GM06990 (cell line): ENCODE measurements at regions not wholly inside any gene's neighbourhood (a gene's known extent, or its start where the extent isn't known, plus 50 kb on each side); places are given as distances from the start of the nearest gene placed in this dataset.

Experiments
- DNase-seq: peaks from one replicate; pipeline ENCODE4 v3.0.0-alpha.2; 2011; ENCODE audit not compliant: insufficient read length; ENCODE audit errors: extremely low read depth
- H3K27me3 ChIP-seq: replicated peaks from 2 replicates; pipeline ENCODE4 v1.6.0; 2011; ENCODE audit warnings: low read length; ENCODE audit not compliant: control insufficient read depth, insufficient read depth
- H3K36me3 ChIP-seq: 2 replicates; pipeline ENCODE4 v1.5.1; 2011; ENCODE audit warnings: low read length; ENCODE audit not compliant: control insufficient read depth, insufficient read depth
- H3K4me3 ChIP-seq: replicated peaks from 2 replicates; pipeline ENCODE4 v1.5.1; 2011; ENCODE audit warnings: low read depth, mild to moderate bottlenecking, control low read depth, low read length
- TF ChIP-seq, protein P1 (sequence below): IDR thresholded peaks from 2 replicates; pipeline ENCODE4 v1.5.1; 2011; ENCODE audit warnings: low read length, control low read depth, mild to moderate bottlenecking, inconsistent platforms; ENCODE audit not compliant: insufficient read depth, poor library complexity, severe bottlenecking

DNA sequence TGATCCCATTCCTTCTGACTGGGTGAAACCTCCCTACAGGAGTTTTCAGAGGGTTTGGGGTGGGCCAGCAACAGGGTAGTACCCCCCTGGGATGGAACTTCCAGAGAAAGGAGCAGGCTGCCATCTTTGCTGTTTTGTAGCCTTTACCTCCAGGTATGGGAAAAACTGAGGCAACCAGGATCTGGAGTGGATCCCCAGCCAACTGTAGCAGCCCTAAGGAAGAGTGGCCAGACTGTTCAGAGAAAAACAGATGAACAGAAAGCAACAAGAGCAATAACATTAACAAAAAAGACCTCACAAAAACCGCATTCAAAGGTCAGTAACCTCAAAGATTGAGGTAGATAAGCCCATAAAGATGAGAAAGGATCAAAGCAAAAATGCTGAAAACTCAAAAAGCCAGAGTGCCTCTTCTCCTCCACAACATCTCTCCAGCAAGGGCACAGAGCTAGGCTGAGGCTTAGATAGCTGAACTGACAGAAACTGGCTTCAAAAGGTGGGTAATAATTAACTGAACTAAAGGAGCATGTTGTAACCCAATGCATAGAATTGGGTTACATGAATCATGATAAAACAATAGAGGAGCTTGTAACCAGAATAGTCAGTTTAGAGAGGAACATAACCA is 1288.6 kb upstream of the CNTN5 start:
- DNase-seq, result no peak
- TF ChIP-seq, protein P1, sequence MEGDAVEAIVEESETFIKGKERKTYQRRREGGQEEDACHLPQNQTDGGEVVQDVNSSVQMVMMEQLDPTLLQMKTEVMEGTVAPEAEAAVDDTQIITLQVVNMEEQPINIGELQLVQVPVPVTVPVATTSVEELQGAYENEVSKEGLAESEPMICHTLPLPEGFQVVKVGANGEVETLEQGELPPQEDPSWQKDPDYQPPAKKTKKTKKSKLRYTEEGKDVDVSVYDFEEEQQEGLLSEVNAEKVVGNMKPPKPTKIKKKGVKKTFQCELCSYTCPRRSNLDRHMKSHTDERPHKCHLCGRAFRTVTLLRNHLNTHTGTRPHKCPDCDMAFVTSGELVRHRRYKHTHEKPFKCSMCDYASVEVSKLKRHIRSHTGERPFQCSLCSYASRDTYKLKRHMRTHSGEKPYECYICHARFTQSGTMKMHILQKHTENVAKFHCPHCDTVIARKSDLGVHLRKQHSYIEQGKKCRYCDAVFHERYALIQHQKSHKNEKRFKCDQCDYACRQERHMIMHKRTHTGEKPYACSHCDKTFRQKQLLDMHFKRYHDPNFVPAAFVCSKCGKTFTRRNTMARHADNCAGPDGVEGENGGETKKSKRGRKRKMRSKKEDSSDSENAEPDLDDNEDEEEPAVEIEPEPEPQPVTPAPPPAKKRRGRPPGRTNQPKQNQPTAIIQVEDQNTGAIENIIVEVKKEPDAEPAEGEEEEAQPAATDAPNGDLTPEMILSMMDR, result no peak
- no peak overlapping the region for H3K4me3 ChIP-seq
- no peaks in the 10 kb centered on the region for H3K36me3 ChIP-seq
- H3K27me3 ChIP-seq, result no peaks in the 10 kb centered on the region

DNA sequence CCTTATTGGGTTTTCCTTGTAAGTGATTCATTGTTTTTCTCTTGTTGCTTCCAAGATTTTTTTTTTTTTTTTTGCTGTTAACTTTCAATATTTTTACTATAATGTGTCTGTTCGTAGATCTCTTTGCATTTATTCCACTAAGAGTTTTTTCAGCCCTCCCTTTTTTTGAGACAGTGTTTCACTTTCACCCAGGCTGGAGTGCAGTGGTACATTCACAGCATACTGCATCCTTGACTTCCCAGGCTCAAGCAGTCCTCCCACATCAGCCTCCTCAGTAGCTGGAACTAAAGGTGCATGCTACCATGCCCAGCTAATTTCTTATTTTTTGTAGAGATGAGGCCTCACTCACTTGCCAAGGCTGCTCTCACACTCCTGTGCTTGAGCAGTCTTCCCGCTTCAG is 1282.0 kb upstream of the CNTN5 start:
- Histone ChIP-seq H3K27me3 (no peaks in the 10 kb centered on the region), H3K36me3 (no peaks in the 10 kb centered on the region), H3K4me3 (no peak overlapping the region)
- TF ChIP-seq, protein P1, result no peak
- no peak for DNase-seq

DNA sequence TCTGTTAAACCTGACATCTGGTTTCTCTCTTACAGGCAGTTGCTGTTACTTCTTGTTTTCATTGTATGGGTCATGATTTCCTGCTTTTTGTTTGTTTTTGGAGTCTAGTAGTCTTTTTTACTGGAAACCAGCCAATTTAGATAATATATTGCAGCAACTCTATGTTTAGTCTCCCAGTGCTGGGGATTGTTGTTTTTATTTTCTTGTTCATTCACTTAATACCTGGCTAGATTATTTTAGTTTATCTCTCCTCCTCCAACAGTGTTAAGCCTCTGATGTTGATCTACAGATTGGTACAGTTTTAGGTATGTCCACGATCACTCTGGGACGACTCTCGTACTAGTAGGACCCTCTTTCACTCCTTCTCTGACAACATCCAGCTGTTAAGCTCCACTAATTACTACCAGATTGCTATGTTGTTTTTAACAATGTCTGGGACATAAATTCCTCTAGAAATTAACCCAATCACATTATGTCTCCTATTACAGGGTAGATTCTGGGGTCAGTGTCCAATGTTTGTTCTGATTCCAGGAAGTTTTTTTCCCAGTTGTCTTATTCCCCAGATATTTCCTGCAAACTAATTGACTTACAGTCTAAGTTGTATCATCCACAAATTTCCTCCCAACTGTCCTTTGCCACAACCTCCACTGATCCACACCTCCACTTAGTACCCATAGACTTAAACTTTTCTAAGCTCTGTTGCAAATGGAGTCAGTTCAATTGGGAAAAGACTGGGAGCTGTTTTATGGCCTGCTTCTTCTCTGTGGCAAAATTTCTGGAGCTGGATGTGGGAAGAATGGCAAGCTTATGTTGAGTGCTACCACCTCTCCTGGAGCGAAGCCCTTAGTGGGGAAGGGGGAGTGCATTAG is 1280.6 kb upstream of the CNTN5 start:
- Histone ChIP-seq H3K4me3 (no peak overlapping the region), H3K27me3 (no peaks in the 10 kb centered on the region), H3K36me3 (no peaks in the 10 kb centered on the region)
- DNase-seq, result no peak
- TF ChIP-seq, protein P1, result no peak

DNA sequence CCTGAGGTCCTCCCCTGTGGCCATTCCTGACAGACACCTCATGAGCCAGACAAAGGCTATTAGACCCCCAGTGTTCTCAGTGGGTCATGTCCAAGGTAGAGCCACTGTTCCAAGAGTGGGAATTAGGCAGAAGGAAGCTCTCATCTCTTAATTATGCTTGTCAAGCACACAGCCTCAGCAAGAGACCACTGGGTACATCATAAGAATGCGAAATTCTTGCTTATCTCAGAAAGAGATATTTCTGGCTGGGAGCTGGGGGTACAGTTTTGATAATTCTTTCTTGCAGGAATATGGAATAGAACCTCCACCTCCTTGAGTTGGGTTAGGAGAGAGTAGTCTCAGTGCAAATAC is 1280.0 kb upstream of the CNTN5 start:
- H3K4me3 ChIP-seq, result no peak overlapping the region
- DNase-seq, result no peak
- TF ChIP-seq, protein P1, result no peak
- H3K36me3 ChIP-seq, result no peaks in the 10 kb centered on the region
- no peaks in the 10 kb centered on the region for H3K27me3 ChIP-seq

DNA sequence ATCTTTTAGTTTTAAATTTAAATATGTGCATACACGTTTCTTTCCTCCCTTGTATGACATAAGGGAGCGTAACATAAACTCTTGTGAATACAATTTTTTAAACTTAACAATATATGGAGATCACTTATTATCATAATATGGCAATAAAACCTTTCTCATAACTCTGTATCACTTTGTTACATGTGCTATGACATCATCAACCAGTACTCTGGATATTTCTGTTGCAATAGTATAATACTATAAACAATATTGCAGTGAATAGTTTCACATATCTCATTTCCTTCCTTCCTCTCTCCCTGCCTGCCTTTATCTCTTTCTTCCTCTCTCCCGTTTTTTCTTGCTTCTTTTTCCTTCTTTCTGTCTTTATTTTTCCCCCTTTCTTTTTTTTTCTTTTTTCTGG is 1278.0 kb upstream of the CNTN5 start:
- Histone ChIP-seq H3K27me3 (no peaks in the 10 kb centered on the region), H3K4me3 (no peak overlapping the region), H3K36me3 (no peaks in the 10 kb centered on the region)
- TF ChIP-seq, protein P1, result no peak
- DNase-seq, result no peak
